Activated CD4-positive, alpha-beta T cell treated with anti-CD3 and anti-CD28 coated beads, Interleukin-2, amount 50 U/mL, for 24 hours (primary cell): ENCODE measurements at regions not wholly inside any gene's neighbourhood (a gene's known extent, or its start where the extent isn't known, plus 50 kb on each side); places are given as distances from the start of the nearest gene placed in this dataset.
"Not testable (repeated sequence)": the region's sequence is repeated elsewhere in the genome, so short reads cannot be mapped to it uniquely, and the experiment has no call there.

Source experiments
- DNase-seq, 2 donors: peaks; one replicate each; pipeline ENCODE4 v3.0.0-alpha.2; 2020; ENCODE audit warnings: low read depth in 1 of 2, low spot score in 1 of 2

GRCh38 chr15:91413142-91413541 lies 313.1 kb downstream of the SV2B start:
- DNase-seq = no peak

GRCh38 chr15:91414124-91414523 lies 314.1 kb downstream of the SV2B start:
- no peak for DNase-seq

- DNase-seq = not testable (repeated sequence)
Measured at GRCh38 chr15:91415258-91415657, 315.2 kb downstream of the SV2B start.

GRCh38 chr15:91420689-91421088 lies 320.6 kb downstream of the SV2B start:
- no peak for DNase-seq

- no peak for DNase-seq
Measured at GRCh38 chr15:91422797-91423196, 322.7 kb downstream of the SV2B start.

- no peak for DNase-seq
Measured at GRCh38 chr15:91424001-91424400, 323.9 kb downstream of the SV2B start.

GRCh38 chr15:91426412-91426811 lies 326.4 kb downstream of the SV2B start:
- no peak for DNase-seq

GRCh38 chr15:91429973-91430372 lies 329.9 kb downstream of the SV2B start:
- no peak for DNase-seq

- no peak for DNase-seq
Measured at GRCh38 chr15:91431041-91431715, 331.1 kb downstream of the SV2B start.

- DNase-seq = no peak
Measured at GRCh38 chr15:91435113-91435512, 335.1 kb downstream of the SV2B start.

GRCh38 chr15:91444656-91445055 lies 344.6 kb downstream of the SV2B start:
- no peak for DNase-seq

GRCh38 chr15:91445695-91446228 lies 345.7 kb downstream of the SV2B start:
- no peak for DNase-seq

- no peak for DNase-seq
Measured at GRCh38 chr15:91447991-91448644, 348.1 kb downstream of the SV2B start.

GRCh38 chr15:91453376-91453775 lies 353.3 kb downstream of the SV2B start:
- DNase-seq = not testable (repeated sequence)

GRCh38 chr15:91456251-91456718 lies 356.2 kb downstream of the SV2B start:
- DNase-seq = no peak

GRCh38 chr15:91456921-91457320 lies 356.9 kb downstream of the SV2B start:
- DNase-seq = no peak

GRCh38 chr15:91461377-91461776 lies 361.3 kb downstream of the SV2B start:
- no peak for DNase-seq

- no peak for DNase-seq
Measured at GRCh38 chr15:91465086-91465485, 365.0 kb downstream of the SV2B start.

GRCh38 chr15:91465696-91466095 lies 365.6 kb downstream of the SV2B start:
- DNase-seq = no peak

GRCh38 chr15:91468871-91469580 lies 369.0 kb downstream of the SV2B start:
- DNase-seq = no peak

- peak; percentile 21 to 45 for DNase-seq
Measured at GRCh38 chr15:91469632-91470567, 369.8 kb downstream of the SV2B start.
